22Rv1 (cell line): ENCODE measurements at regions not wholly inside any gene's neighbourhood (a gene's known extent, or its start where the extent isn't known, plus 50 kb on each side); places are given as distances from the start of the nearest gene placed in this dataset.

ENCODE experiments used
- CTCF ChIP-seq: fragments of 450-650 bp; IDR thresholded peaks from 2 replicates; pipeline ENCODE4 v1.5.1; 2017; ENCODE audit warnings: mild to moderate bottlenecking
- ZFX ChIP-seq: fragments of 450-650 bp; IDR thresholded peaks from 2 replicates; pipeline ENCODE4 v1.6.1; 2017; ENCODE audit warnings: antibody characterized with exemption, borderline replicate concordance

DNA sequence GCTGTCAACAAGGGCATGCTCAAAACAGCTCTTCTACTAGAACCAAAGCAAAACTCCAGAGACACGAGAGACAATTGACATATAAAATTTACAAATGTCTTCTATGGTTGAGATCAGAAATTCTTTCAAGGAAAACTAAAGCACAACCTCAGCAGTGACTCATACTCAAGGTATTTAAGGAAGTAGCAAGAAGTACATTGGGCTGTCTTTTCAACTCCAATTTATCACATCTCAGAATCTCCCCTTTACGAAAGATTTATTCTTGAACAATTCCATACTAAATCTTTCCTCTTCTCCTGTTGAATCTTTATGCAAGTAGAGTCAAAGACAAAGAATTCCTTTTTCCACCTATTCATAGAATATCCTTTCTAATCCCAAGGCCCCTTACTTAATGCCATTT lies 324.0 kb downstream of the IRS1 start:
- no peak for TF ChIP-seq CTCF
- no peak for TF ChIP-seq ZFX
